ENCODE measurements at regions not wholly inside any gene's neighbourhood (a gene's known extent, or its start where the extent isn't known, plus 50 kb on each side); places are given as distances from the start of the nearest gene placed in this dataset.

- 0 out of 4 replicates have a peak, but pooled peaks of 1 of the 2 experiments have one; percentile 39 for TF ChIP-seq ETV6 (conservative IDR thresholded peaks at IDR 0.05 in 1 of 2, IDR thresholded peaks at IDR 0.05 in 1 of 2; ENCODE audit: borderline replicate concordance in 1 of 2, low read depth in 1 of 2)
- no peak for TF ChIP-seq ZNF592 (IDR thresholded peaks at IDR 0.05)
- TF ChIP-seq MTA2 (IDR thresholded peaks at IDR 0.05; ENCODE audit: low read depth) = peak; percentile 71; the same call in 1 of the 2 replicates
- TF ChIP-seq HDAC6 (IDR thresholded peaks at IDR 0.05; ENCODE audit: unreplicated experiment) = no peak
- TF ChIP-seq HCFC1 (IDR thresholded peaks at IDR 0.05; ENCODE audit: low read length) = no peak; the same call in 1 of the 2 replicates
- TF ChIP-seq IRF3 (IDR thresholded peaks at IDR 0.05) = no peak
- no peak for TF ChIP-seq RAD21 (IDR thresholded peaks at IDR 0.05; ENCODE audit: insufficient read depth, low read depth, low read length)
- TF ChIP-seq SMC3 (IDR thresholded peaks at IDR 0.05; ENCODE audit: borderline replicate concordance, low read length) = no peak; the same call in 1 of the 2 replicates
- TF ChIP-seq PML (IDR thresholded peaks at IDR 0.05; ENCODE audit: low read length) = no peak
- peak; percentile 80 for TF ChIP-seq IKZF1 (conservative IDR thresholded peaks at IDR 0.05)
- no peak for TF ChIP-seq RAD51 (IDR thresholded peaks at IDR 0.05)
- peak; percentile 28; the same call in 1 of the 2 replicates for TF ChIP-seq NFIC (IDR thresholded peaks at IDR 0.05; ENCODE audit: low read depth, low read length)
- TF ChIP-seq E2F8 (IDR thresholded peaks at IDR 0.05; ENCODE audit: low read depth, partially characterized antibody) = no peak
- peak; percentile 63; the same call in 1 of the 2 replicates for TF ChIP-seq ZNF24 (IDR thresholded peaks at IDR 0.05)
- peak; percentile 25; the same call in 1 of the 2 replicates for TF ChIP-seq SMARCA5 (IDR thresholded peaks at IDR 0.05)
- TF ChIP-seq ZBTB11 (CRISPR knock-in tag; IDR thresholded peaks at IDR 0.05) = no peak
- TF ChIP-seq RFX5 (IDR thresholded peaks at IDR 0.05; ENCODE audit: low read depth, low read length) = no peak
- TF ChIP-seq HDAC2 (IDR thresholded peaks at IDR 0.05) = no peak
- TF ChIP-seq SUZ12 (IDR thresholded peaks at IDR 0.05; ENCODE audit: unreplicated experiment) = no peak
These were observed 183.4 kb upstream of the TOPAZ1 start (continued) for GRCh38 chr3:44058022-44058867.
